ENCODE measurements at regions not wholly inside any gene's neighbourhood (a gene's known extent, or its start where the extent isn't known, plus 50 kb on each side); places are given as distances from the start of the nearest gene placed in this dataset.

DNA sequence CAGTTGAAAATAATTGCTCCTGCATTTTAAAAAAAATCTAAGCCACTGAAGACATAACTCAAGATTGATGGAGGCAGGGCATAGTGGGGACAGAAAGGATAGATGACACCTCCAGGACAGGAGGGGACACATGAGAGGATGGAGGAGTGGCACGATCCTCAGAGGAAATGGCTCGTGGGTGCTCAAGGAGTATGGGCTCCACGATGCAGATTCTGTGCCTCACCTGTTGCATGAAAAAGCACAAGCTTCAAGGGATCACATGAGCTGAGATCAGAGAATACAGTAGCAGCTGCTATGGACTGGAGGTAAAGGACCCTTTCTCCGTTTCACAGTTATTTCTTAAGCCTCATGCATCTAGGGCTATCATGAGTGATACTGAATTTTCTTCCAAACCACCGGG is 69.7 kb upstream of the KL start:
- no peak for TF ChIP-seq POLR2AphosphoS5 (IDR thresholded peaks at IDR 0.05; ENCODE audit: low read depth, low read length)
- no peak for TF ChIP-seq POLR2A (IDR thresholded peaks at IDR 0.05; ENCODE audit: low read depth, low read length)

Data from GM12892 (cell line).